ENCODE measurements at regions not wholly inside any gene's neighbourhood (a gene's known extent, or its start where the extent isn't known, plus 50 kb on each side); places are given as distances from the start of the nearest gene placed in this dataset.

- TF ChIP-seq CTCF (IDR thresholded peaks at IDR 0.05; ENCODE audit: low read length) (no peak), EZH2phosphoT487 (IDR thresholded peaks at IDR 0.05; ENCODE audit: low read length) (no peak), EZH2 (optimal IDR thresholded peaks at IDR 0.05; ENCODE audit: low read depth, low read length) (no peak)
Measured at GRCh38 chr17:5662409-5663085, 78.2 kb upstream of the NLRP1 start.
